OCI-LY7 (cell line): ENCODE measurements at regions not wholly inside any gene's neighbourhood (a gene's known extent, or its start where the extent isn't known, plus 50 kb on each side); places are given as distances from the start of the nearest gene placed in this dataset.

Source experiments
- BruUV-seq: library from RNA; stranded (reverse); fragments of 400-500 nt; replicated peaks from 2 replicates; lab custom pipeline; 2021; lab: Mats Ljungman, UMichigan
- CTCF ChIA-PET: fragments of 300-600 bp; sonication (Branson Sonifier 250); formaldehyde crosslinking; loops from one replicate; lab custom pipeline; 2022; ENCODE audit warnings: antibody characterized with exemption; ENCODE audit not compliant: unreplicated experiment; lab: Charles Lee
- POLR2A ChIA-PET: fragments of 300-600 bp; sonication (Branson Sonifier 250); formaldehyde crosslinking; loops from one replicate; lab custom pipeline; 2022; ENCODE audit warnings: antibody characterized with exemption; lab: Charles Lee
- DNase-seq: peaks from one replicate; pipeline ENCODE4 v3.0.0-alpha.2; 2015; ENCODE audit warnings: low spot score
- H2AFZ ChIP-seq: fragments of 200-600 bp; sonication (generic), shearing (Covaris generic); 2 replicates; pipeline ENCODE4 v1.6.1; 2014; ENCODE audit warnings: mild to moderate bottlenecking, antibody characterized with exemption, low read length, moderate library complexity
- H3K27ac ChIP-seq: fragments of 200-600 bp; sonication (generic); 2 replicates; pipeline ENCODE4 v1.5.1; 2014; ENCODE audit warnings: mixed run types, low read depth, mild to moderate bottlenecking, moderate library complexity, low read length, inconsistent platforms; ENCODE audit not compliant: poor library complexity, severe bottlenecking
- H3K36me3 ChIP-seq: fragments of 200-600 bp; sonication (generic); 2 replicates; pipeline ENCODE4 v1.6.1; 2014; ENCODE audit warnings: mild to moderate bottlenecking, antibody characterized with exemption, low read length, moderate library complexity, mixed read lengths; ENCODE audit not compliant: insufficient read depth
- H3K4me1 ChIP-seq: fragments of 200-600 bp; sonication (generic); 2 replicates; pipeline ENCODE4 v1.5.1; 2014; ENCODE audit warnings: mild to moderate bottlenecking, low read length; ENCODE audit not compliant: insufficient read depth, poor library complexity, severe bottlenecking
- H3K4me2 ChIP-seq: fragments of 200-600 bp; sonication (generic); 2 replicates; pipeline ENCODE4 v1.6.1; 2014; ENCODE audit warnings: mild to moderate bottlenecking, low read length
- H3K4me3 ChIP-seq: fragments of 200-600 bp; sonication (generic); 2 replicates; pipeline ENCODE4 v1.5.1; 2014; ENCODE audit warnings: mild to moderate bottlenecking, low read depth, low read length; ENCODE audit not compliant: poor library complexity, severe bottlenecking
- H3K79me2 ChIP-seq: fragments of 200-600 bp; sonication (generic); 2 replicates; pipeline ENCODE4 v1.6.1; 2016; ENCODE audit warnings: low read depth, mild to moderate bottlenecking, low read length, moderate library complexity, mixed read lengths; ENCODE audit not compliant: insufficient read depth
- H3K9me2 ChIP-seq: fragments of 200-600 bp; sonication (generic); 2 replicates; pipeline ENCODE4 v1.6.1; 2016; ENCODE audit warnings: mild to moderate bottlenecking, low read length, mixed read lengths; ENCODE audit not compliant: insufficient read depth
- H3K9me3 ChIP-seq: fragments of 200-600 bp; sonication (generic); 2 replicates; pipeline ENCODE4 v1.6.1; 2014; ENCODE audit warnings: mild to moderate bottlenecking, mixed run types, low read length, mixed read lengths
- H4K20me1 ChIP-seq: fragments of 200-600 bp; sonication (generic); 2 replicates; pipeline ENCODE4 v1.6.1; 2014; ENCODE audit warnings: mild to moderate bottlenecking, antibody characterized with exemption, low read length, moderate library complexity, mixed read lengths; ENCODE audit not compliant: insufficient read depth
- CTCF ChIP-seq: fragments of 200-600 bp; sonication (generic); conservative IDR thresholded peaks from 2 replicates; pipeline ENCODE4 v1.5.1; 2014; ENCODE audit warnings: mild to moderate bottlenecking, antibody characterized with exemption, low read length, moderate library complexity, mixed read lengths
- EZH2phosphoT487 ChIP-seq: fragments of 200-600 bp; sonication (generic); IDR thresholded peaks from 2 replicates; pipeline ENCODE4 v1.6.1; 2018; ENCODE audit warnings: low read depth, borderline replicate concordance, mild to moderate bottlenecking, mixed run types, antibody characterized with exemption, low read length, moderate library complexity, mixed read lengths
- intact Hi-C: fragments of 100-400 bp; cut with micrococcal nuclease; formaldehyde crosslinking; loops from one replicate; pipeline ENCODE4 v1.10.0; 2022; ENCODE audit not compliant: unreplicated experiment

DNA sequence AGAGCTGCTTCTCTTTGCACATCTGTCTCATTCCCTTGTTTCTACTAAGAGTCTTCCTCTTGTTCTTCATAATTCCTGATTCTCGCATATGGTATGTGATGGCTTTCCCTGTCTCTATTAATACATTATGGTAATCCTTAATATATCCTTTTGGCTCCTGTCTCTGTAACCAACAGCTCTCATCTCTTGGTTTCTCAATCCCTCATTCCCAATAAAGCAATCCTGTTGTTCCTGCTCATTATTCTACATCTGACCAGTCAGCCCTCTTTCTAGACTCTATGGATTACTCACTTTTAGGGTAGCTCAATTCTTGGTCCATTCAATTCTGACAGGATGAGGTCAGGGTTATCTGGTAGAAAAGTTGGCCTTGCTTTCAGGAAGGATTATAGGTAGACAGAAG lies 349.9 kb downstream of the LRIG3 start:
- no peaks in the 10 kb centered on the region for H3K9me2 ChIP-seq
- DNase-seq, result no peak
- H2AFZ ChIP-seq, result no peak overlapping the region
- ChIA-PET POLR2A (no interaction called here), CTCF (no interaction called here)
- no peaks in the 10 kb centered on the region for H3K9me3 ChIP-seq
- intact Hi-C loops, result no loop called here
- H3K4me3 ChIP-seq, result no peak overlapping the region
- H3K4me2 ChIP-seq, result no peak overlapping the region
- H3K4me1 ChIP-seq, result no peaks in the 10 kb centered on the region
- no peaks in the 10 kb centered on the region for H3K36me3 ChIP-seq
- H3K27ac ChIP-seq, result no peak overlapping the region
- no TSS peak for BruUV-seq
- H3K79me2 ChIP-seq, result no peaks in the 10 kb centered on the region
- H4K20me1 ChIP-seq, result no peaks in the 10 kb centered on the region
- no peak for TF ChIP-seq EZH2phosphoT487
- TF ChIP-seq CTCF, result no peak

- Histone ChIP-seq H4K20me1 (no peaks in the 10 kb centered on the region), H3K9me2 (no peaks in the 10 kb centered on the region), H3K79me2 (no peaks in the 10 kb centered on the region), H3K9me3 (no peaks in the 10 kb centered on the region), H3K27ac (no peak overlapping the region), H3K4me2 (no peak overlapping the region), H3K36me3 (no peaks in the 10 kb centered on the region), H3K4me1 (no peaks in the 10 kb centered on the region), H2AFZ (no peak overlapping the region), H3K4me3 (no peak overlapping the region)
- no TSS peak for BruUV-seq
- no peak for TF ChIP-seq EZH2phosphoT487
- no peak for TF ChIP-seq CTCF
- POLR2A ChIA-PET, result interaction anchor here (1.1 kb wide), 1 partner anchor 9 kb away, joined by 3 read pairs; no protein-coding TSS in a partner anchor
- no peak for DNase-seq
- intact Hi-C loops, result no loop called here
- CTCF ChIA-PET, result no interaction called here
Measured at GRCh38 chr12:58575256-58575655, 345.0 kb downstream of the LRIG3 start.

- Histone ChIP-seq H3K4me2 (no peak overlapping the region), H2AFZ (no peak overlapping the region), H3K4me1 (no peaks in the 10 kb centered on the region), H3K36me3 (no peaks in the 10 kb centered on the region), H3K27ac (no peak overlapping the region), H4K20me1 (no peaks in the 10 kb centered on the region), H3K9me3 (no peaks in the 10 kb centered on the region), H3K79me2 (no peaks in the 10 kb centered on the region), H3K9me2 (no peaks in the 10 kb centered on the region), H3K4me3 (no peak overlapping the region)
- TF ChIP-seq EZH2phosphoT487, result no peak
- TF ChIP-seq CTCF, result no peak
- no TSS peak for BruUV-seq
- ChIA-PET POLR2A (no interaction called here), CTCF (no interaction called here)
- intact Hi-C loops, result no loop called here
- no peak for DNase-seq
Measured at GRCh38 chr12:58576081-58576480, 344.2 kb downstream of the LRIG3 start.
